GM12878 (cell line): ENCODE measurements at regions not wholly inside any gene's neighbourhood (a gene's known extent, or its start where the extent isn't known, plus 50 kb on each side); places are given as distances from the start of the nearest gene placed in this dataset.

ENCODE experiments used
- ATAC-seq: fragments of 200-7000 bp; cut with Tn5 transposase; 3 replicates; pipeline ENCODE4 v1.9.1; 2020; ENCODE audit warnings: mild to moderate bottlenecking, moderate library complexity
- BruUV-seq: library from RNA; stranded (reverse); fragments of 400-500 nt; replicated peaks from 2 replicates; lab custom pipeline; 2021; lab: Mats Ljungman, UMichigan
- CTCF ChIA-PET: fragments of 300-600 bp; sonication (Branson Sonifier 250); formaldehyde crosslinking; extraction: SDS; loops from one replicate; lab custom pipeline; 2021; ENCODE audit warnings: inconsistent platforms; lab: Yijun Ruan, JAX
- POLR2A ChIA-PET: fragments of 350-600 bp; formaldehyde crosslinking; extraction: SDS; loops from one replicate; lab custom pipeline; 2021; ENCODE audit warnings: inconsistent platforms; lab: Charles Lee
- RAD21 ChIA-PET: fragments of 300-600 bp; sonication (Branson Sonifier 250); formaldehyde crosslinking; loops from one replicate; lab custom pipeline; 2023; ENCODE audit warnings: antibody characterized with exemption; ENCODE audit not compliant: unreplicated experiment; lab: Charles Lee
- SMC1A ChIA-PET: fragments of 300-600 bp; sonication (Branson Sonifier 250); formaldehyde crosslinking; loops from one replicate; lab custom pipeline; 2023; ENCODE audit not compliant: unreplicated experiment, uncharacterized antibody; lab: Charles Lee
- DNase-seq: peaks from one replicate; pipeline ENCODE4 v3.0.0-alpha.2; 2011; ENCODE audit warnings: low read depth, low spot score
- FAIRE-seq: peaks from 3 replicates; lab custom pipeline; 2011; peaks lifted over from hg19 to GRCh38; lab: Jason Lieb, UNC
- H2AFZ ChIP-seq: 2 replicates; pipeline ENCODE4 v1.6.0; 2011; ENCODE audit warnings: low read depth, low read length, control low read depth; ENCODE audit not compliant: control insufficient read depth
- H3K27ac ChIP-seq: 2 replicates; pipeline ENCODE4 v1.5.1; 2011; ENCODE audit warnings: control low read depth; ENCODE audit not compliant: control insufficient read depth, insufficient read depth
- H3K27me3 ChIP-seq, 2 experiments: replicated peaks in 1 of 2; 2 replicates each; pipeline versions ENCODE4 v1.6.0 to v1.6.1; 2011; ENCODE audit warnings: low read length in 1 of 2; ENCODE audit not compliant: control insufficient read depth in 2 of 2, insufficient read depth in 2 of 2
- H3K36me3 ChIP-seq, 2 experiments: 2 replicates each; pipeline ENCODE4 v1.5.1; 2011; ENCODE audit warnings: low read length in 1 of 2; ENCODE audit not compliant: control insufficient read depth in 2 of 2, insufficient read depth in 2 of 2
- H3K4me1 ChIP-seq: 2 replicates; pipeline ENCODE4 v1.6.1; 2011; ENCODE audit warnings: mild to moderate bottlenecking, low read length, moderate library complexity, mixed read lengths; ENCODE audit not compliant: control insufficient read depth, insufficient read depth
- H3K4me2 ChIP-seq: 2 replicates; pipeline ENCODE4 v1.6.0; 2011; ENCODE audit warnings: control low read depth; ENCODE audit not compliant: control insufficient read depth, insufficient read depth
- H3K4me3 ChIP-seq: fragments of 200-600 bp; sonication (generic); 2 replicates; pipeline ENCODE4 v1.5.1; 2016
- H3K79me2 ChIP-seq: 2 replicates; pipeline ENCODE4 v1.6.0; 2011; ENCODE audit warnings: low read length; ENCODE audit not compliant: control insufficient read depth, insufficient read depth
- H3K9ac ChIP-seq: 2 replicates; pipeline ENCODE4 v1.8.0; 2011; ENCODE audit warnings: low read length, control low read depth, mixed read lengths; ENCODE audit not compliant: control insufficient read depth, insufficient read depth
- H3K9me3 ChIP-seq: replicated peaks from 3 replicates; pipeline ENCODE4 v1.5.1; 2011; ENCODE audit warnings: mild to moderate bottlenecking, low read length; ENCODE audit not compliant: control insufficient read depth, insufficient read depth
- H4K20me1 ChIP-seq: 2 replicates; pipeline ENCODE4 v1.6.0; 2011; ENCODE audit not compliant: control insufficient read depth, insufficient read depth
- BACH1 ChIP-seq: fragments of 450-650 bp; IDR thresholded peaks from 2 replicates; pipeline ENCODE4 v1.6.1; 2017; ENCODE audit warnings: mild to moderate bottlenecking, borderline replicate concordance
- ETV6 ChIP-seq, 2 experiments: fragments of 450-650 bp in 1 of 2; IDR thresholded peaks in 1 of 2; conservative IDR thresholded peaks in 1 of 2; 2 replicates each; pipeline ENCODE4 v1.6.1; 2014; ENCODE audit warnings: antibody characterized with exemption in 1 of 2, borderline replicate concordance in 1 of 2, low read depth in 1 of 2, mild to moderate bottlenecking in 1 of 2, moderate library complexity in 1 of 2
- FOXM1 ChIP-seq: IDR thresholded peaks from 2 replicates; pipeline ENCODE4 v1.6.1; 2012; ENCODE audit warnings: low read depth, mild to moderate bottlenecking, inconsistent platforms, low read length, moderate library complexity
- HCFC1 ChIP-seq: fragments of 150-350 bp; IDR thresholded peaks from 2 replicates; pipeline ENCODE4 v1.6.1; 2014; ENCODE audit warnings: low read length
- HDAC6 ChIP-seq: fragments of 200-600 bp; sonication (generic); IDR thresholded peaks from one replicate; pipeline ENCODE4 v1.8.0; 2017; ENCODE audit warnings: antibody characterized with exemption; ENCODE audit not compliant: unreplicated experiment
- JUNB ChIP-seq: IDR thresholded peaks from 2 replicates; pipeline ENCODE4 v1.6.1; 2016; ENCODE audit warnings: antibody characterized with exemption, mild to moderate bottlenecking
- KAT2A ChIP-seq: conservative IDR thresholded peaks from 2 replicates; pipeline ENCODE4 v1.6.1; 2011; ENCODE audit warnings: low read depth, low read length; ENCODE audit not compliant: control insufficient read depth
- MYB ChIP-seq: fragments of 150-350 bp; IDR thresholded peaks from 2 replicates; pipeline ENCODE4 v1.6.1; 2014; ENCODE audit warnings: mild to moderate bottlenecking, low read depth, low read length, borderline replicate concordance
- NR2F1 ChIP-seq: fragments of 450-650 bp; conservative IDR thresholded peaks from 2 replicates; pipeline ENCODE4 v1.6.1; 2017; ENCODE audit warnings: mild to moderate bottlenecking
- SMAD5 ChIP-seq: IDR thresholded peaks from 2 replicates; pipeline ENCODE4 v1.6.1; 2016; ENCODE audit warnings: antibody characterized with exemption, low read depth
- SRF ChIP-seq, 2 experiments: IDR thresholded peaks; 2 replicates each; pipeline ENCODE4 v1.6.1; 2011; ENCODE audit warnings: low read depth in 2 of 2, low read length in 2 of 2, mild to moderate bottlenecking in 1 of 2, moderate library complexity in 1 of 2
- TCF12 ChIP-seq: IDR thresholded peaks from 2 replicates; pipeline ENCODE4 v1.6.1; 2011; ENCODE audit warnings: low read depth, mild to moderate bottlenecking, low read length
- TCF3 ChIP-seq: IDR thresholded peaks from 2 replicates; pipeline ENCODE4 v1.6.1; 2012; ENCODE audit warnings: low read depth, mild to moderate bottlenecking, low read length, borderline replicate concordance; ENCODE audit not compliant: insufficient read depth
- ZNF274 ChIP-seq: IDR thresholded peaks from one replicate; pipeline ENCODE4 v1.8.0; 2011; ENCODE audit not compliant: insufficient read length, insufficient read depth
- WGBS: methylation state at CpG from one replicate; pipeline ENCODE4 v1.1.6; 2016; ENCODE audit warnings: low lambda C conversion rate; ENCODE audit not compliant: insufficient replicate concordance, insufficient coverage; ENCODE audit errors: missing lambda C conversion rate; 5-methylcytosine and 5-hydroxymethylcytosine counted together
- in situ Hi-C: fragments of 300-500 bp; cut with MboI; formaldehyde crosslinking; loops from 9 replicates; pipeline ENCODE4 v1.14.3; 2018; ENCODE audit warnings: mixed read lengths
- intact Hi-C: fragments of 100-400 bp; cut with micrococcal nuclease; formaldehyde crosslinking; loops from one replicate; pipeline ENCODE4 v1.14.2; 2022; ENCODE audit not compliant: unreplicated experiment
- TF ChIP-seq, protein P1 (sequence below): fragments of 450-650 bp; IDR thresholded peaks from 2 replicates; pipeline ENCODE4 v1.6.1; 2016; ENCODE audit warnings: mild to moderate bottlenecking
- TF ChIP-seq, protein P2 (sequence below): fragments of 450-650 bp; IDR thresholded peaks from 2 replicates; pipeline ENCODE4 v1.6.1; 2017; ENCODE audit warnings: mild to moderate bottlenecking, low read depth, inconsistent platforms; ENCODE audit not compliant: poor library complexity, severe bottlenecking

DNA sequence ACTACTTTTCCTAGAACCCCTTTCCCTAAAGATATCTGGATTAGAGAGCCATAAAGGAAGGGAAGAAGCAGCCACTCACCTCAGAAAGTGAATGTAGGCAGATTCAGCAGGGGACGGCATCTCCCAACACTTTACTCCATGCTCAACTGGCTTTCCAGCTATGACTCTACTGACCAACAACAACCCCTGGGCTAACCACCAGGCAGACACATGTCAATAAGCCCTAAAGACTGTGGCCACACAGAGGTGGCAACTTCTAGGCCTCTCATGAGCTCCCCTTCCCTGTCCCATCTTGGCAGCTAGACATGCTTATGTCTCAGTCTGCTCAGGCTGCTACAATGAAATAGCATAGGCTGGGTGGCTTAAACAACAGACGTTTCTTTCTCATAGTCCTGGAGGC lies 214.0 kb upstream of the ZP4 start:
- ChIA-PET SMC1A (interaction anchor here (0.6 kb wide), 1 partner anchor 46 kb away, joined by 3 read pairs; no protein-coding TSS in a partner anchor), CTCF (interaction anchor here (1.0 to 1.5 kb wide), 2 partner anchors 132 to 240 kb away, joined by 3 to 4 read pairs; no protein-coding TSS in a partner anchor), RAD21 (no interaction called here), POLR2A (no interaction called here)
- Histone ChIP-seq H3K4me1 (no peaks in the 10 kb centered on the region), H2AFZ (no peak overlapping the region), H3K27ac (no peak overlapping the region), H3K4me3 (no peak overlapping the region), H3K27me3 (no peaks in the 10 kb centered on the region), H3K9ac (no peak overlapping the region), H3K4me2 (no peak overlapping the region), H3K79me2 (no peaks in the 10 kb centered on the region), H4K20me1 (no peaks in the 10 kb centered on the region), H3K36me3 (no peaks in the 10 kb centered on the region), H3K9me3 (peaks cover 4% of the 10 kb centered on the region; the same call in 1 of the 3 replicates)
- FAIRE-seq, result no peak
- in situ Hi-C loops, result no loop called here
- no TSS peak for BruUV-seq
- 32% methylated on average over 2 of the region's 2 CpGs for WGBS
- peak; percentile 58 for ATAC-seq
- DNase-seq, result no peak
- intact Hi-C loops, result no loop called here
- no peak for TF ChIP-seq ZNF274
- TF ChIP-seq FOXM1, result no peak
- no peak for TF ChIP-seq TCF12
- no peak for TF ChIP-seq SRF (IDR thresholded peaks at IDR 0.05; ENCODE audit: low read depth in 2 of 2, low read length in 2 of 2)
- no peak for TF ChIP-seq JUNB
- TF ChIP-seq BACH1, result no peak
- no peak for TF ChIP-seq SMAD5
- TF ChIP-seq NR2F1, result no peak
- TF ChIP-seq HCFC1, result no peak
- TF ChIP-seq, all 136 proteins: peak for 0

DNA sequence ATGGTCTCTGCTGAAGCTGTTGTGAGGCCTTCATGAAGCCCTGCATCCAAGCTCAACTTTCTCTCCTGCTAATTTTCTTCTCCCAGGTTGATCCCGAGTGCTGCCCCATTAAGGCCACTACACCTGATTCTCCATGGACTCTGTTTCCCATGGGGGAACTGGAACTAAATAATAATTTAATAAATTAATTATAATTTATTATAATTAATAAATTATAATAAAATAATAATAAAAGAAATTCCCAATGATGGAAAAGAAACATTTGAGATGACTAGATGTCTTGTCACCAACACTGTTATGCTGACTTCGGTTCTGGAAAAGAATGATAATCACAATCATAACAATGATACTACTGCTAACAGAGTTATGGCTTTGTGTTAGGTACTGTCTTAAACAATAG lies 211.2 kb upstream of the ZP4 start:
- ATAC-seq (no peak), FAIRE-seq (no peak), DNase-seq (no peak)
- Histone ChIP-seq H2AFZ (no peak overlapping the region), H3K4me1 (no peaks in the 10 kb centered on the region), H3K79me2 (no peaks in the 10 kb centered on the region), H3K4me3 (no peak overlapping the region), H3K36me3 (no peaks in the 10 kb centered on the region), H3K27ac (no peak overlapping the region), H3K9me3 (peaks cover 4% of the 10 kb centered on the region; the same call in 1 of the 3 replicates), H4K20me1 (no peaks in the 10 kb centered on the region), H3K27me3 (no peaks in the 10 kb centered on the region), H3K4me2 (no peak overlapping the region), H3K9ac (no peak overlapping the region)
- SMC1A ChIA-PET, result interaction anchor here (0.7 to 2.0 kb wide), 3 partner anchors 9 to 34 kb away, joined by 3 to 4 read pairs (median 3); no protein-coding TSS in a partner anchor
- POLR2A ChIA-PET, result no interaction called here
- RAD21 ChIA-PET, result no interaction called here
- CTCF ChIA-PET, result interaction anchor here (0.6 to 1.1 kb wide), 4 partner anchors 10 to 46 kb away, joined by 3 to 4 read pairs (median 4); no protein-coding TSS in a partner anchor
- no TSS peak for BruUV-seq
- 0% methylated on average over 2 of the region's 2 CpGs for WGBS
- intact Hi-C loops, result no loop called here
- in situ Hi-C loops, result no loop called here
- no peak for TF ChIP-seq KAT2A
- TF ChIP-seq, protein P1, sequence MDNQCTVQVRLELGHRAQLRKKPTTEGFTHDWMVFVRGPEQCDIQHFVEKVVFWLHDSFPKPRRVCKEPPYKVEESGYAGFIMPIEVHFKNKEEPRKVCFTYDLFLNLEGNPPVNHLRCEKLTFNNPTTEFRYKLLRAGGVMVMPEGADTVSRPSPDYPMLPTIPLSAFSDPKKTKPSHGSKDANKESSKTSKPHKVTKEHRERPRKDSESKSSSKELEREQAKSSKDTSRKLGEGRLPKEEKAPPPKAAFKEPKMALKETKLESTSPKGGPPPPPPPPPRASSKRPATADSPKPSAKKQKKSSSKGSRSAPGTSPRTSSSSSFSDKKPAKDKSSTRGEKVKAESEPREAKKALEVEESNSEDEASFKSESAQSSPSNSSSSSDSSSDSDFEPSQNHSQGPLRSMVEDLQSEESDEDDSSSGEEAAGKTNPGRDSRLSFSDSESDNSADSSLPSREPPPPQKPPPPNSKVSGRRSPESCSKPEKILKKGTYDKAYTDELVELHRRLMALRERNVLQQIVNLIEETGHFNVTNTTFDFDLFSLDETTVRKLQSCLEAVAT, result no peak
- no peak for TF ChIP-seq ETV6 (conservative IDR thresholded peaks at IDR 0.05 in 1 of 2, IDR thresholded peaks at IDR 0.05 in 1 of 2; ENCODE audit: borderline replicate concordance in 1 of 2, low read depth in 1 of 2)
- TF ChIP-seq TCF3, result no peak
- no peak for TF ChIP-seq MYB
- TF ChIP-seq ZNF274, result no peak
- TF ChIP-seq, protein P2, sequence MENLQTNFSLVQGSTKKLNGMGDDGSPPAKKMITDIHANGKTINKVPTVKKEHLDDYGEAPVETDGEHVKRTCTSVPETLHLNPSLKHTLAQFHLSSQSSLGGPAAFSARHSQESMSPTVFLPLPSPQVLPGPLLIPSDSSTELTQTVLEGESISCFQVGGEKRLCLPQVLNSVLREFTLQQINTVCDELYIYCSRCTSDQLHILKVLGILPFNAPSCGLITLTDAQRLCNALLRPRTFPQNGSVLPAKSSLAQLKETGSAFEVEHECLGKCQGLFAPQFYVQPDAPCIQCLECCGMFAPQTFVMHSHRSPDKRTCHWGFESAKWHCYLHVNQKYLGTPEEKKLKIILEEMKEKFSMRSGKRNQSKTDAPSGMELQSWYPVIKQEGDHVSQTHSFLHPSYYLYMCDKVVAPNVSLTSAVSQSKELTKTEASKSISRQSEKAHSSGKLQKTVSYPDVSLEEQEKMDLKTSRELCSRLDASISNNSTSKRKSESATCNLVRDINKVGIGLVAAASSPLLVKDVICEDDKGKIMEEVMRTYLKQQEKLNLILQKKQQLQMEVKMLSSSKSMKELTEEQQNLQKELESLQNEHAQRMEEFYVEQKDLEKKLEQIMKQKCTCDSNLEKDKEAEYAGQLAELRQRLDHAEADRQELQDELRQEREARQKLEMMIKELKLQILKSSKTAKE, result no peak
- no peak for TF ChIP-seq HDAC6
